ENCODE measurements at regions not wholly inside any gene's neighbourhood (a gene's known extent, or its start where the extent isn't known, plus 50 kb on each side); places are given as distances from the start of the nearest gene placed in this dataset.
"Not testable (repeated sequence)": the region's sequence is repeated elsewhere in the genome, so short reads cannot be mapped to it uniquely, and the experiment has no call there.

DNA sequence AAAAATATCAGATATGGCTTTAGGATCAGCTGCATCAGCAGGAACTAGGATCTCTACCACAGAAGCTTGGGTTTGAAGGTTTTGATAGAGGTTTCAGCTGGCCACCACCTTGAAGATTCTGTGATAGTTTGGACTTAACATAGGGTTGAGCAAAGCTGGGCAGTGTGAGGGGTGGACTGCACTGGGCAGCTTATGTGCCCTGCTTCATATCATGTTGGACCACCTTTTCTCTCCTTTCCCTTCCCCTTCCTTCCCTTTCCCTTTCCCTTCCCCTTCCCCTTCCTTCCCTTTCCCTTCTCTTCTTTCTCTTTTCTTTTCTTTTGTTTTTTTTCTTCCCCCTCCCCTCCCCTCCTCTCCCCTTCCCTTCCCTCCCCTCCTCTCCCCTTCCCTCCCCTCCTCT is 196.3 kb upstream of the CXCR4 start:
- H3K4me3 ChIP-seq (ENCODE audit: low read depth, low read length), result no peak overlapping the region
- TF ChIP-seq, protein P1, sequence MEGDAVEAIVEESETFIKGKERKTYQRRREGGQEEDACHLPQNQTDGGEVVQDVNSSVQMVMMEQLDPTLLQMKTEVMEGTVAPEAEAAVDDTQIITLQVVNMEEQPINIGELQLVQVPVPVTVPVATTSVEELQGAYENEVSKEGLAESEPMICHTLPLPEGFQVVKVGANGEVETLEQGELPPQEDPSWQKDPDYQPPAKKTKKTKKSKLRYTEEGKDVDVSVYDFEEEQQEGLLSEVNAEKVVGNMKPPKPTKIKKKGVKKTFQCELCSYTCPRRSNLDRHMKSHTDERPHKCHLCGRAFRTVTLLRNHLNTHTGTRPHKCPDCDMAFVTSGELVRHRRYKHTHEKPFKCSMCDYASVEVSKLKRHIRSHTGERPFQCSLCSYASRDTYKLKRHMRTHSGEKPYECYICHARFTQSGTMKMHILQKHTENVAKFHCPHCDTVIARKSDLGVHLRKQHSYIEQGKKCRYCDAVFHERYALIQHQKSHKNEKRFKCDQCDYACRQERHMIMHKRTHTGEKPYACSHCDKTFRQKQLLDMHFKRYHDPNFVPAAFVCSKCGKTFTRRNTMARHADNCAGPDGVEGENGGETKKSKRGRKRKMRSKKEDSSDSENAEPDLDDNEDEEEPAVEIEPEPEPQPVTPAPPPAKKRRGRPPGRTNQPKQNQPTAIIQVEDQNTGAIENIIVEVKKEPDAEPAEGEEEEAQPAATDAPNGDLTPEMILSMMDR (IDR thresholded peaks at IDR 0.05; ENCODE audit: borderline replicate concordance, insufficient read depth, low read depth, low read length), result no peak

DNA sequence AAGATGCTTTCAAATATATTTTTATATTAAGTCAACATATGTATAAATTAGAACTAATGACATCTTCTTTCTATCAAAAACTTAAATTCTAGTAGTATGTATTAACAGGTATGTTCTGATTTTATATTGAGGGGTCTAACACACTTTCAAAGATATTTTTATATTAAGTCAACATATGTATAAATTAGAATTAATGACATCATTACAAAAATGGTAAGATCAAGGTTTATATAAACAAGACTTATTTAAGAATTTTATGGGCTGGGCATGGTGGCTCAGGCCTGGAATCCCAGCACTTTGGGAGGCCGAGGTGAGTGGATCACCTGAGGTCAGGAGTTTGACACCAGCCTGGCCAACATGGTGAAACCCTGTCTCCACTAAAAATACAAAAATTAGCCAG is 194.6 kb upstream of the CXCR4 start:
- not testable (repeated sequence) for H3K4me3 ChIP-seq (ENCODE audit: low read depth, low read length)

DNA sequence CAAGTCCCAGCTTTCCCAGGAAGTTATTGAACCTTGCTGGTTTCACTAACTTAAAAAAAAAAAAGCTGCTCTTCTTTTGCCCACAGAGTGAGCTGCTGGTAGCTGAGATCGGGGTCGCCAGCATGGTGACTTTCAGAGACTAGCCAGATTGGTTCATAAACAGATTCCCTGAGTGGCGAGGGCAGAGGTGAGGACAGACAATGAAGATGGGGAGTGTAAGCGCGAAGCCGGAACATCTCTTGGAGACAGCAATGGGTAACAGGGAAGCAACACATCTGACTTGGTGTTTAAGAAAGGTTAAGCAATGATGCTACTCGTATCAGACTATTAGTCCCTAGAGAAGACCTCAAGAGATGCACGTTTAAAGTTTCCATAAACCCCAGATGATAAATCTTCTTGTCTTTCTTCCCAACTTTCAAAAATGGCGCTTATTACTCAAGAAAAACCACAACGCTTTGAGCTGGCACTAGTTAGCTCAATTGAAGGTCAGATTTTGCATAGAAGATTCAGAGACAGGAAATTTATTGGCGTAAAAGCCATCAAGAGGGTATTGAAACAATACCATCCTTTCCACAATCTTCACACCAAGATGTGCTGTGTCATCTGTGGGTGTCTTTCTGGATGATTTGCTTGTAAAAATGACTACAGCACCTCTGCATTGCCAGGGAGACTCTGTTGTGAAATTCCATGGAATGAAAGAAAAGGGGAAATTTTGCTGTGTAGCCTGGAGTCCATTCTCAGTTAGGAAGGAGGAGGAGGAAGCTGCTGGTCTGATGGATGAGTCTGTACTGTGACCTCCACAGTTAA is 193.1 kb upstream of the CXCR4 start:
- no peak overlapping the region for H3K4me3 ChIP-seq (ENCODE audit: low read depth, low read length)
- TF ChIP-seq, protein P1 (IDR thresholded peaks at IDR 0.05; ENCODE audit: borderline replicate concordance, insufficient read depth, low read depth, low read length), result no peak

DNA sequence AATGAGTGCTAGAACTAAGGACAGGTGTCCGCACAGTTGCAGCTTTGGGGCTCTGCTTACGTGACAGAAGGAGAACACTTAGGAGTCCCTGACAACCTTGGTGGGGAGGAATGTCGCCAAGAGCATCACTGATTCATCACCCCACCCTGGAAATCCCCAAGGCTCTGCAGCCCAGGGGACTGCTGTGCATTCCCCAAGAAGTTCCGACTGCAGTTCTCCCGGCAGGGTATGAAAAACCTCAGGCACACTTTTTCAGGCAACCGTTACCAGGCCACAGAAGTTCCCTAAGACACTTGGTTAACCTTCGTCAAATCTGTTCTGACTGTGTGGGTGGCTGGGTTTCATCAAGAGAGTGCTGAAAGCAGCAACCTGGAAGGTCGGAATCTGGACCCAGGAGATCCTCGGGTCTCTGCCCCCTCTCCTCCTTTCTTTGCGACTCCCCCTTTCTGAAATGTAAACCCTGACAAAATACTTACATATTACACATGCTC is 192.1 kb upstream of the CXCR4 start:
- TF ChIP-seq, protein P1 (IDR thresholded peaks at IDR 0.05; ENCODE audit: borderline replicate concordance, insufficient read depth, low read depth, low read length), result no peak
- no peak overlapping the region for H3K4me3 ChIP-seq (ENCODE audit: low read depth, low read length)

DNA sequence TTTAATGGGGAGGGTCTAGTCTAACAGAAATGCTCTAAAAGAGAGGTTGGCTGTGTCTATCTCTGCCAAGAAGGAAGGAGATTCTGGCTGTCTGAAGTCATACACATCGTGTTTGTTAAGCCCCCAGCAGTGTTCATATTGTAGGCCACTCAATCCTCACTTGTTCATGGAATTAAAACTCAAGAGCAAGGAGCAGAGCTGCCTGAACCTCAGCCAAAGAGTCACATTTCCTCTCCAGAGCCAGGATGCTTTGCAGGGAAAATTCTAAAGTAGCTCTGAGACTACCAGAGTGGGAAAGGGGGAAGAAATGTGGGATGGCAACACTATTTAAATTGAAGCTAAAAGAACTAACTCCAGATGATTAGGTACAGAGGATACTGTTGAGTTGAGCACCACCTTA is 190.7 kb upstream of the CXCR4 start:
- H3K4me3 ChIP-seq (ENCODE audit: low read depth, low read length), result no peak overlapping the region
- TF ChIP-seq, protein P1 (IDR thresholded peaks at IDR 0.05; ENCODE audit: borderline replicate concordance, insufficient read depth, low read depth, low read length), result no peak

DNA sequence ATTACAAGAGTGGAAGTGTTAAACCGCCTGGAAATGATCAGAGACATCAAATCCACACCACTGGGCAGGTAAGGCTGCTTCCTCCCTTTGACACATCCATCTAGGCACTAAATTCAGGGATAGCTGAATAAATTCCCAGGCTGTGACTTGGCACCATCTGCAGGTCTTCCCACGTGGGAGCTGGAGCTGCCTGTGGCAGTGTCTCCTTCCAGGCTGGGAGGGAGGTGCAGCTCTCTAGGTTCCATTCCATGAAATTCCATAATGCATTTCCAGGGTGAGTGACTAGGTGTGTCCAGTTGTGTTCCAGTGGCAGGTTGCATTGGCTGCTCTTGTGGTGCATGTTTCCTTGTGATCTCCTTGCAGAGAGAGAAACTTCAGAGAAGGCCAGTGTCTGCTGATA is 188.9 kb upstream of the CXCR4 start:
- H3K4me3 ChIP-seq (ENCODE audit: low read depth, low read length), result no peak overlapping the region
- TF ChIP-seq, protein P1 (IDR thresholded peaks at IDR 0.05; ENCODE audit: borderline replicate concordance, insufficient read depth, low read depth, low read length), result no peak

DNA sequence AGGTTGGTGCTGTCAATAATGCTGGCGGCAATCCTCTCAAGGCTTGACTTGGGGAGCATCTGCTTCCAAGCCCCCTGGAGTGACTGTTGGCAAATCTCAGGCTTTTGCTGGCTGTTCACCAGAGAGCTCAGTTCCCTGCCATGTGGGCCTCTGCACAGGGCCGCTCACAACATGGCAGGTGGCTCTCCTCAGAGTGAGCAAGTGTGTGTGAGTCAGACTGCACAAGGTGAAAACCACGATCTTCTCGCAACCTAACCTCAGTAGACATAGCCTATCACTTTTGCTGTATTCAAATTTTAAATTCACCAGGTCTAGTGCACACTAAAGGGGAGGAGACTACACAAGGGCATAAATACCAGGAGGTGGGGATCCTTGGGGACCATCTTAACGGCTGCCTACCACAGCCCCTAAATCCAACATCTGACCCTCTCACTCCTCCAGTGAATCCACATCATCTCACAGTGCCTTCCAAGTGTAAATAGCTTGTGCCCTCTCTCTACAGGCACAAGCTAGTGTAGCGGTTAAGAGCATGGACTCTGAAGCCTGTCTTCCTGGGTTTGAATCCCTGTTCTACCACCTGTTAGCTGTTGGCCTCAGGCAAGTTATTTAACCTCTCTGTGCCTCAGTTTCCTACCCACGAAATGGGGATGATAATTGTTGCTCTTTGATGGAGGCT is 187.7 kb upstream of the CXCR4 start:
- H3K4me3 ChIP-seq (ENCODE audit: low read depth, low read length), result no peak overlapping the region
- TF ChIP-seq, protein P1 (IDR thresholded peaks at IDR 0.05; ENCODE audit: borderline replicate concordance, insufficient read depth, low read depth, low read length), result no peak
